GM23338 (cell line): ENCODE measurements at regions not wholly inside any gene's neighbourhood (a gene's known extent, or its start where the extent isn't known, plus 50 kb on each side); places are given as distances from the start of the nearest gene placed in this dataset.

Experiments
- CREB1 ChIP-seq: fragments of 250-450 bp; sonication (Bioruptor Pico); IDR thresholded peaks from 2 replicates; pipeline ENCODE4 v1.5.0; 2020; ENCODE audit warnings: low read depth, mild to moderate bottlenecking, moderate library complexity
- CTCF ChIP-seq, 2 experiments: fragments of 200-600 bp in 1 of 2; sonication (generic) in 1 of 2; conservative IDR thresholded peaks; 2 replicates each; pipeline versions ENCODE4 v1.5.1 to v1.6.1; 2016 to 2017; ENCODE audit warnings: antibody characterized with exemption in 2 of 2, low read depth in 2 of 2, mild to moderate bottlenecking in 2 of 2, moderate library complexity in 1 of 2
- EZH2 ChIP-seq: fragments of 200-600 bp; sonication (generic); IDR thresholded peaks from one replicate; pipeline ENCODE4 v1.8.0; 2017; ENCODE audit warnings: antibody characterized with exemption, mild to moderate bottlenecking, low read depth; ENCODE audit not compliant: unreplicated experiment
- EZH2phosphoT487 ChIP-seq: fragments of 200-600 bp; sonication (generic); IDR thresholded peaks from one replicate; pipeline ENCODE4 v1.8.1; 2018; ENCODE audit warnings: antibody characterized with exemption; ENCODE audit not compliant: unreplicated experiment
- JUNB ChIP-seq: IDR thresholded peaks from one replicate; pipeline ENCODE4 v1.6.1; 2016; ENCODE audit warnings: antibody characterized with exemption; ENCODE audit not compliant: unreplicated experiment
- NANOG ChIP-seq: IDR thresholded peaks from 2 replicates; pipeline ENCODE4 v1.6.1; 2016; ENCODE audit warnings: antibody characterized with exemption, borderline replicate concordance
- POLR2AphosphoS5 ChIP-seq: IDR thresholded peaks from 2 replicates; pipeline ENCODE4 v1.6.1; 2016; ENCODE audit warnings: antibody characterized with exemption, low read depth
- REST ChIP-seq: IDR thresholded peaks from one replicate; pipeline ENCODE4 v1.6.1; 2018; ENCODE audit warnings: antibody characterized with exemption; ENCODE audit not compliant: unreplicated experiment
- STAT1 ChIP-seq: IDR thresholded peaks from one replicate; pipeline ENCODE4 v1.6.1; 2016; ENCODE audit warnings: antibody characterized with exemption; ENCODE audit not compliant: unreplicated experiment
- ZNF114 ChIP-seq: fragments of 250-450 bp; sonication (Bioruptor Pico); IDR thresholded peaks from 2 replicates; pipeline ENCODE4 v1.5.0; 2020; ENCODE audit warnings: mild to moderate bottlenecking, moderate library complexity
- ZNF331 ChIP-seq: fragments of 250-450 bp; sonication (Bioruptor Pico); IDR thresholded peaks from 2 replicates; pipeline ENCODE4 v1.5.0; 2020; ENCODE audit warnings: low read depth, mild to moderate bottlenecking, moderate library complexity
- ZNF462 ChIP-seq: fragments of 250-450 bp; sonication (Bioruptor Pico); IDR thresholded peaks from 2 replicates; pipeline ENCODE4 v1.5.0; 2020; ENCODE audit warnings: mild to moderate bottlenecking, moderate library complexity
- TF ChIP-seq, protein P1 (sequence below): IDR thresholded peaks from 2 replicates; pipeline ENCODE4 v1.6.1; 2016; ENCODE audit warnings: antibody characterized with exemption

DNA sequence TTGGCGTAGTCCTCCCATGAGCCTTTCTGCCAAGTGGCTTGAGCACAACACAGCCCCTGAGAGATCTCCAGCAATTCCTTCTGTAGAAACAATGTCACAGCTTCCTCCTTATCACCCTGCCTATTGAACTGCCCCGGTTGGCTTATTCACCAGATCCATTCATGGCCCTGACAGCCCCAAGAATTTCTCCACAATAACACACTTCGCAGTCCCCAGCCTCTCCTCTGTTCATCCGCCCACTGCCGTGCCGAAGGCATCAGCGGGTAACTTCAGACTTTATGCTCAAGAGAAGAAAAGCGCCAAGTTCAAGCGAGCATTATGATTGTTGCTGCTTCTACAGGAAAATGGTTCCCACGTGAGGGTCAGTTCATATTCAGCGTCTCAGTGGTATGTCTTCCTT is 403.9 kb downstream of the VPS13C start:
- TF ChIP-seq POLR2AphosphoS5 (no peak), CTCF (conservative IDR thresholded peaks at IDR 0.05; ENCODE audit: low read depth in 2 of 2) (no peak), EZH2 (no peak), REST (no peak), EZH2phosphoT487 (no peak), NANOG (no peak), CREB1 (no peak), JUNB (no peak), ZNF462 (CRISPR knock-in tag) (no peak), ZNF114 (no peak), ZNF331 (CRISPR knock-in tag) (no peak), STAT1 (no peak)
- TF ChIP-seq, protein P1, sequence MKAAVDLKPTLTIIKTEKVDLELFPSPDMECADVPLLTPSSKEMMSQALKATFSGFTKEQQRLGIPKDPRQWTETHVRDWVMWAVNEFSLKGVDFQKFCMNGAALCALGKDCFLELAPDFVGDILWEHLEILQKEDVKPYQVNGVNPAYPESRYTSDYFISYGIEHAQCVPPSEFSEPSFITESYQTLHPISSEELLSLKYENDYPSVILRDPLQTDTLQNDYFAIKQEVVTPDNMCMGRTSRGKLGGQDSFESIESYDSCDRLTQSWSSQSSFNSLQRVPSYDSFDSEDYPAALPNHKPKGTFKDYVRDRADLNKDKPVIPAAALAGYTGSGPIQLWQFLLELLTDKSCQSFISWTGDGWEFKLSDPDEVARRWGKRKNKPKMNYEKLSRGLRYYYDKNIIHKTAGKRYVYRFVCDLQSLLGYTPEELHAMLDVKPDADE = no peak
